ENCODE measurements at regions not wholly inside any gene's neighbourhood (a gene's known extent, or its start where the extent isn't known, plus 50 kb on each side); places are given as distances from the start of the nearest gene placed in this dataset.

GRCh38 chr3:43894176-43895049 lies 203.7 kb downstream of the ABHD5 start:
- no peak for DNase-seq (ENCODE audit: low spot score)

- no peak for DNase-seq (ENCODE audit: low spot score)
These were observed 204.8 kb downstream of the ABHD5 start for GRCh38 chr3:43895573-43895972.

- no peak for DNase-seq (ENCODE audit: low spot score)
These were observed 211.7 kb downstream of the ABHD5 start for GRCh38 chr3:43902415-43902814.

- no peak for DNase-seq (ENCODE audit: low spot score)
These were observed 214.4 kb downstream of the ABHD5 start for GRCh38 chr3:43905157-43905556.

GRCh38 chr3:43906849-43907507 lies 216.2 kb downstream of the ABHD5 start:
- DNase-seq (ENCODE audit: low spot score), result no peak

GRCh38 chr3:43907508-43907858 lies 216.7 kb downstream of the ABHD5 start:
- no peak for DNase-seq (ENCODE audit: low spot score)

- DNase-seq (ENCODE audit: low spot score), result no peak
These were observed 217.7 kb downstream of the ABHD5 start for GRCh38 chr3:43908456-43908855.

- no peak for DNase-seq (ENCODE audit: low spot score)
These were observed 218.4 kb downstream of the ABHD5 start for GRCh38 chr3:43909149-43909548.

- DNase-seq (ENCODE audit: low spot score), result no peak
These were observed 220.0 kb downstream of the ABHD5 start for GRCh38 chr3:43910750-43911149.

- DNase-seq (ENCODE audit: low spot score), result no peak
These were observed 222.6 kb downstream of the ABHD5 start for GRCh38 chr3:43913036-43913948.

- no peak for DNase-seq (ENCODE audit: low spot score)
These were observed 223.5 kb downstream of the ABHD5 start for GRCh38 chr3:43914269-43914668.

- DNase-seq (ENCODE audit: low spot score), result no peak
These were observed 224.8 kb downstream of the ABHD5 start for GRCh38 chr3:43915546-43915945.

GRCh38 chr3:43917361-43917760 lies 226.6 kb downstream of the ABHD5 start:
- DNase-seq (ENCODE audit: low spot score), result no peak

- DNase-seq (ENCODE audit: low spot score), result no peak
These were observed 228.3 kb downstream of the ABHD5 start for GRCh38 chr3:43919029-43919428.

- no peak for DNase-seq (ENCODE audit: low spot score)
These were observed 230.4 kb downstream of the ABHD5 start for GRCh38 chr3:43921056-43921648.

- no peak for DNase-seq (ENCODE audit: low spot score)
These were observed 231.6 kb downstream of the ABHD5 start for GRCh38 chr3:43922374-43922773.

GRCh38 chr3:43923104-43923882 lies 232.6 kb downstream of the ABHD5 start:
- no peak for DNase-seq (ENCODE audit: low spot score)

- DNase-seq (ENCODE audit: low spot score), result no peak
These were observed 235.3 kb downstream of the ABHD5 start for GRCh38 chr3:43926055-43926454.

GRCh38 chr3:43932921-43933320 lies 242.2 kb downstream of the ABHD5 start:
- no peak for DNase-seq (ENCODE audit: low spot score)

GRCh38 chr3:43948013-43948412 lies 257.3 kb downstream of the ABHD5 start:
- DNase-seq (ENCODE audit: low spot score), result no peak

- no peak for DNase-seq (ENCODE audit: low spot score)
These were observed 258.9 kb downstream of the ABHD5 start for GRCh38 chr3:43949594-43949993.
